Thoracic aorta (tissue), 2 donors: ENCODE measurements at regions not wholly inside any gene's neighbourhood (a gene's known extent, or its start where the extent isn't known, plus 50 kb on each side); places are given as distances from the start of the nearest gene placed in this dataset.

Experiments
- ATAC-seq: fragments of 150-250 bp; one replicate; pipeline ENCODE4 v1.8.0; 2017; ENCODE audit warnings: low read depth; ENCODE audit not compliant: insufficient number of reproducible peaks, low FRiP score
- DNase-seq: peaks from one replicate; pipeline ENCODE4 v3.0.0-alpha.2; 2020; ENCODE audit warnings: low spot score
- H3K27ac ChIP-seq, 2 donors: fragments of 200-600 bp; sonication (generic); 1 replicate in 1 of 2; 2 replicates in 1 of 2; pipeline ENCODE4 v1.5.1; 2016; ENCODE audit warnings: mild to moderate bottlenecking in 2 of 2, moderate library complexity in 2 of 2
- H3K27me3 ChIP-seq: fragments of 200-600 bp; sonication (generic); replicated peaks from 2 replicates; pipeline ENCODE4 v1.6.0; 2016; ENCODE audit warnings: mild to moderate bottlenecking; ENCODE audit not compliant: insufficient read depth
- H3K36me3 ChIP-seq: fragments of 200-600 bp; sonication (generic); one replicate; pipeline ENCODE4 v1.5.1; 2016
- H3K4me1 ChIP-seq, 2 donors: fragments of 200-600 bp; sonication (generic); 1 replicate in 1 of 2; 2 replicates in 1 of 2; pipeline versions ENCODE4 v1.5.1 to v1.6.0; 2016; ENCODE audit warnings: low read depth in 2 of 2, mild to moderate bottlenecking in 1 of 2; ENCODE audit not compliant: control insufficient read depth in 1 of 2
- H3K4me3 ChIP-seq: fragments of 200-600 bp; sonication (generic); 2 replicates; pipeline ENCODE4 v1.5.1; 2016; ENCODE audit warnings: mild to moderate bottlenecking
- H3K9me3 ChIP-seq: fragments of 200-600 bp; sonication (generic); 2 replicates; pipeline ENCODE4 v1.5.1; 2016
- CTCF ChIP-seq: fragments of 200-600 bp; sonication (generic); IDR thresholded peaks from one replicate; pipeline ENCODE4 v1.5.1; 2019; ENCODE audit warnings: antibody characterized with exemption

DNA sequence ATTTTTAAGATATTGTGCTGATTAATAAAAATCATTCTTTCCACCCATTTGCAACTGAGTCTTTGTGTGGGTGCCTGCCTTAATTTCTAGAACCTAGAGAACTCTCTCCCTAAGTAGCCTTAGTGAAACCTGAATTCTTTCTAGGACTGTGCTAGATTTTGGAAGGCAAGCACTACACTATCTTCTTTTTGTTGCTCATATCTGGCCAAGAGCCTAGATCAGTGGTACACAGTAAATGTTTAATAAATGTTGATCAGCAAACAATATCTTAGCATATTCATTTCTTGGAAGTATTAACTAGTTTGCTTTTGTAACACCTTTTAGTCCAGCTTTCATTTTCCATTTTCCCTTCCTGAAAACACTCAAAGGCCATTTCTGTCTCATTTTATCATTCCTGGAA lies 108.5 kb upstream of the CARMIL1 start:
- Histone ChIP-seq H3K27ac (peak overlapping the region; percentile 87 to 92), H3K36me3 (no peaks in the 10 kb centered on the region), H3K9me3 (no peaks in the 10 kb centered on the region), H3K4me1 (peaks cover 25 to 59% of the 10 kb centered on the region in 2 donors), H3K4me3 (no peak overlapping the region), H3K27me3 (no peaks in the 10 kb centered on the region)
- no peak for TF ChIP-seq CTCF
- DNase-seq (no peak), ATAC-seq (no peak)

- Histone ChIP-seq H3K27ac (peak overlapping the region; percentile 9 to 92), H3K36me3 (no peaks in the 10 kb centered on the region), H3K4me3 (no peak overlapping the region), H3K27me3 (no peaks in the 10 kb centered on the region), H3K9me3 (no peaks in the 10 kb centered on the region), H3K4me1 (peaks cover 25 to 56% of the 10 kb centered on the region in 2 donors)
- DNase-seq (no peak), ATAC-seq (no peak)
- TF ChIP-seq CTCF: no peak
Observed at GRCh38 chr6:25171301-25171700, 107.9 kb upstream of the CARMIL1 start.

DNA sequence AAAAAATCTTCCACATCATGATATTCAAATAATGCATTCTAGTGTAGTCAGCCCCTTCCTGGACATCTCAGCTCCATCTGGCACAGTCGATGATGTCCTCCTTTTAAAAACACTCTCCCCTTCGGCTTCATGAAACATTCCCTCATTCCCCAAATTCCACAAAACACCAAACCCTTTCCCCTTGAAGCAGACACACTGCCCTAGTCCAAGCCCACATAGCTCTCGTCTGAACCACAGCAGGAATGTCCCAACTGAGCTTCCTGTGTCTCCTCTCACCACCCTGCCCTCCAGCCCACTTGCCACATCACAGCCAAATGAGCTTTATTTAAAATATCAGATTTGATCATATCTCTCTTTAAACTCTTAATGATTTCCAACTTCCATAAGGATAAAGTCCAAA lies 106.4 kb upstream of the CARMIL1 start:
- ATAC-seq (no peak), DNase-seq (no peak)
- Histone ChIP-seq H3K9me3 (no peaks in the 10 kb centered on the region), H3K4me3 (no peak overlapping the region), H3K27me3 (no peaks in the 10 kb centered on the region), H3K36me3 (no peaks in the 10 kb centered on the region), H3K4me1 (peaks cover 25 to 56% of the 10 kb centered on the region in 2 donors), H3K27ac (peak overlapping the region; percentile 36 to 92)
- no peak for TF ChIP-seq CTCF

DNA sequence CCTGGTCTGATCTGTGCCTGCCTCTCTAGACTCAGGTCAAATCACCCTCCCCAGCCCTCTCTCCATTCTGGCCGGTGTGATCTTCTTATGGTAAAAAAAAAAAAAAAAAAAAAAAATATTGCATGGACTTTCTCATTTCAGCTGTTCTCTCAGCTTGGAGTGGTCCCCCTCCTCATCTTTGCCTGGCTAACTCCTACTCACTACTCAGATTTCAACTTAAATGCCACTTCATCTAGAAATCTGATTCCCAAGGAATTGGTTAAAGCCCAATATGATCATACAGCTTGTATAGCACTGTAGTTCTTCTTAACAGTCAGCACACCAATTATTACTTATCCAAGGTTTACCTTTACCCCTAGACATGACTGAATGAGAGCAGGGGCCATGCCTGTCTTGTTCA lies 105.9 kb upstream of the CARMIL1 start:
- Histone ChIP-seq H3K36me3 (no peaks in the 10 kb centered on the region), H3K4me3 (no peak overlapping the region), H3K9me3 (no peaks in the 10 kb centered on the region), H3K27ac (peak overlapping the region; percentile 36 to 92), H3K4me1 (peaks cover 25 to 55% of the 10 kb centered on the region in 2 donors), H3K27me3 (no peaks in the 10 kb centered on the region)
- TF ChIP-seq CTCF: no peak
- ATAC-seq: no peak
- no peak for DNase-seq

- ATAC-seq: peak; percentile 53
- Histone ChIP-seq H3K27ac (peak overlapping the region in 1 of 2 donors; percentile 92), H3K4me3 (no peak overlapping the region), H3K9me3 (no peaks in the 10 kb centered on the region), H3K27me3 (no peaks in the 10 kb centered on the region), H3K4me1 (peaks cover 26 to 55% of the 10 kb centered on the region in 2 donors), H3K36me3 (no peaks in the 10 kb centered on the region)
- no peak for DNase-seq
- TF ChIP-seq CTCF: no peak
Observed at GRCh38 chr6:25173951-25174474, 105.2 kb upstream of the CARMIL1 start.
